GM19395 (cell line): ENCODE measurements at regions not wholly inside any gene's neighbourhood (a gene's known extent, or its start where the extent isn't known, plus 50 kb on each side); places are given as distances from the start of the nearest gene placed in this dataset.

Experiments
- ATAC-seq: cut with Tn5 transposase; IDR thresholded peaks from one replicate; pipeline ENCODE4 v1.9.1; 2021; ENCODE audit warnings: mild to moderate bottlenecking, moderate library complexity; ENCODE audit not compliant: unreplicated experiment

- no peak for ATAC-seq
These were observed 460.7 kb downstream of the NOVA1 start for GRCh38 chr14:26137161-26137560.

GRCh38 chr14:26132061-26132645 is 465.7 kb downstream of the NOVA1 start:
- ATAC-seq = no peak

GRCh38 chr14:26130690-26131089 is 467.1 kb downstream of the NOVA1 start:
- ATAC-seq = no peak

- no peak for ATAC-seq
These were observed 468.7 kb downstream of the NOVA1 start for GRCh38 chr14:26128931-26129671.

- no peak for ATAC-seq
These were observed 472.9 kb downstream of the NOVA1 start for GRCh38 chr14:26124896-26125438.

GRCh38 chr14:26123459-26123858 is 474.4 kb downstream of the NOVA1 start:
- no peak for ATAC-seq

- no peak for ATAC-seq
These were observed 476.7 kb downstream of the NOVA1 start for GRCh38 chr14:26121181-26121580.

GRCh38 chr14:26113911-26114640 is 483.8 kb downstream of the NOVA1 start:
- ATAC-seq = no peak

GRCh38 chr14:26104717-26105116 is 493.1 kb downstream of the NOVA1 start:
- no peak for ATAC-seq

- ATAC-seq = no peak
These were observed 500.0 kb downstream of the NOVA1 start for GRCh38 chr14:26097852-26098251.

- no peak for ATAC-seq
These were observed 509.6 kb downstream of the NOVA1 start for GRCh38 chr14:26088275-26088674.

GRCh38 chr14:26081043-26081442 is 516.8 kb downstream of the NOVA1 start:
- no peak for ATAC-seq

- ATAC-seq = no peak
These were observed 519.3 kb downstream of the NOVA1 start for GRCh38 chr14:26078561-26078960.

- no peak for ATAC-seq
These were observed 522.9 kb downstream of the NOVA1 start for GRCh38 chr14:26074892-26075291.

- no peak for ATAC-seq
These were observed 527.4 kb downstream of the NOVA1 start for GRCh38 chr14:26070443-26070842.

- no peak for ATAC-seq
These were observed 529.9 kb downstream of the NOVA1 start for GRCh38 chr14:26067786-26068459.

- no peak for ATAC-seq
These were observed 530.5 kb downstream of the NOVA1 start for GRCh38 chr14:26067341-26067740.

GRCh38 chr14:26056036-26056616 is 541.7 kb downstream of the NOVA1 start:
- ATAC-seq = no peak

- ATAC-seq = no peak
These were observed 565.5 kb downstream of the NOVA1 start for GRCh38 chr14:26032348-26032747.

GRCh38 chr14:26026384-26026783 is 571.4 kb downstream of the NOVA1 start:
- peak; percentile 87 for ATAC-seq

- ATAC-seq = no peak
These were observed 573.9 kb downstream of the NOVA1 start for GRCh38 chr14:26023967-26024366.
